ENCODE measurements at regions not wholly inside any gene's neighbourhood (a gene's known extent, or its start where the extent isn't known, plus 50 kb on each side); places are given as distances from the start of the nearest gene placed in this dataset.

- no peak overlapping the region for H3K4me2 ChIP-seq
- no peak overlapping the region for H3K4me3 Mint-ChIP-seq
- no peak overlapping the region for H3K4me3 ChIP-seq
- no peaks in the 10 kb centered on the region for H3K79me2 ChIP-seq (replicated peaks; ENCODE audit: insufficient read depth)
- no peak overlapping the region for H3K27ac Mint-ChIP-seq
- no peaks in the 10 kb centered on the region for H3K4me1 ChIP-seq (ENCODE audit: insufficient read depth)
- H3K27me3 ChIP-seq (ENCODE audit: insufficient read depth) = no peaks in the 10 kb centered on the region
- no peaks in the 10 kb centered on the region for H3F3A ChIP-seq (replicated peaks; ENCODE audit: low read depth)
- no peak for DNase-seq (ENCODE audit: low spot score)
- no peaks in the 10 kb centered on the region; the same call in 2 of the 3 replicates for H3K36me3 Mint-ChIP-seq (ENCODE audit: low read depth)
- H3K27ac ChIP-seq (ENCODE audit: low read depth) = no peak overlapping the region
- H3K9me3 Mint-ChIP-seq = peaks cover 10% of the 10 kb centered on the region
- 0 out of 2 replicates have a peak, but pooled peaks cover 5% of the 10 kb centered on the region for H3K36me3 ChIP-seq (ENCODE audit: insufficient read depth)
- H4K20me1 ChIP-seq (replicated peaks; ENCODE audit: insufficient read depth) = no peaks in the 10 kb centered on the region
- H2AFZ ChIP-seq = 0 out of 2 replicates have a peak overlapping the region, but pooled peaks have one; percentile 31
- TF ChIP-seq CREB1 (CRISPR knock-in tag; IDR thresholded peaks at IDR 0.05; ENCODE audit: low read depth) (no peak), STAT1 (IDR thresholded peaks at IDR 0.05; ENCODE audit: unreplicated experiment) (no peak), ZNF331 (CRISPR knock-in tag; IDR thresholded peaks at IDR 0.05; ENCODE audit: low read depth) (no peak), ETS1 (IDR thresholded peaks at IDR 0.05) (no peak), POLR2AphosphoS5 (IDR thresholded peaks at IDR 0.05; ENCODE audit: low read depth) (no peak), EZH2phosphoT487 (IDR thresholded peaks at IDR 0.05; ENCODE audit: unreplicated experiment) (no peak), REST (IDR thresholded peaks at IDR 0.05; ENCODE audit: unreplicated experiment) (no peak), NANOG (IDR thresholded peaks at IDR 0.05; ENCODE audit: borderline replicate concordance) (no peak), ZNF114 (CRISPR knock-in tag; IDR thresholded peaks at IDR 0.05) (no peak), ZNF462 (CRISPR knock-in tag; IDR thresholded peaks at IDR 0.05) (no peak), CTCF (conservative IDR thresholded peaks at IDR 0.05; ENCODE audit: low read depth in 2 of 2) (no peak), JUNB (IDR thresholded peaks at IDR 0.05; ENCODE audit: unreplicated experiment) (no peak), EZH2 (IDR thresholded peaks at IDR 0.05; ENCODE audit: low read depth, unreplicated experiment) (no peak)
- H3K9me2 ChIP-seq (ENCODE audit: insufficient read depth) = 0 out of 2 replicates have a peak, but pooled peaks cover 5% of the 10 kb centered on the region
- no peak for ATAC-seq
- H3K4me1 Mint-ChIP-seq = peaks cover 2% of the 10 kb centered on the region; the same call in 2 of the 3 replicates
- H3K27me3 Mint-ChIP-seq (ENCODE audit: insufficient read depth, low read depth, poor library complexity) = no peaks in the 10 kb centered on the region
Observed at GRCh38 chr2:161055289-161055688, 104.9 kb upstream of the TANK start.
